ENCODE measurements at regions not wholly inside any gene's neighbourhood (a gene's known extent, or its start where the extent isn't known, plus 50 kb on each side); places are given as distances from the start of the nearest gene placed in this dataset.

DNA sequence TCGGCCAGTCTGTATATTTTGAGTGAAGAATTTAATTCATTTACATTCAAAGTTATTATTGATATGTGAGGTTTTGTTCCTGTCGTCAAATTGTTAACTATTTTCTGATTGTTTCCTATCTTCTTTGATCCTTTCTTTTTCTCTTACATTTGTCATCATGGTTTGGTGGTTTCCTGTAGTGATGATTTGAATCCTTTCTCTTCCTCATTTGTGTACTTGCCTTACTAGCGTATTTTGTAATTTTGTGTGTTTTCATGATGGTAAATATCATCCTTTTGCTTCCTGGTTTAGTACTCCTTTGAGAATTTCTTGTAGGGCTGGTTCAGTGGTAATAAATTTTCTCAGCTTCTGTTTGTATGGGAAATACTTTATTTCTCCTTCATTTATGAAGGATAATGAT is 151.7 kb upstream of the CEP162 start:
- H3K9me3 Mint-ChIP-seq = peaks cover 2 to 16% (median 4%) of the 10 kb centered on the region in 7 donors
- no peaks in the 10 kb centered on the region for H3K4me1 Mint-ChIP-seq
- H3K27me3 Mint-ChIP-seq (ENCODE audit: low read depth in 3 of 3) = peaks cover 0 to 2% (median 2%) of the 10 kb centered on the region in 3 donors
- no peak overlapping the region for H3K4me3 Mint-ChIP-seq
- H3K27me3 ChIP-seq (ENCODE audit: control insufficient read depth in 2 of 2, insufficient read depth in 2 of 2, low read length in 2 of 2) = no peaks in the 10 kb centered on the region
- H2AFZ ChIP-seq (ENCODE audit: insufficient read depth, low read depth, low read length, poor library complexity, severe bottlenecking) = no peak overlapping the region
- TF ChIP-seq, protein P1, sequence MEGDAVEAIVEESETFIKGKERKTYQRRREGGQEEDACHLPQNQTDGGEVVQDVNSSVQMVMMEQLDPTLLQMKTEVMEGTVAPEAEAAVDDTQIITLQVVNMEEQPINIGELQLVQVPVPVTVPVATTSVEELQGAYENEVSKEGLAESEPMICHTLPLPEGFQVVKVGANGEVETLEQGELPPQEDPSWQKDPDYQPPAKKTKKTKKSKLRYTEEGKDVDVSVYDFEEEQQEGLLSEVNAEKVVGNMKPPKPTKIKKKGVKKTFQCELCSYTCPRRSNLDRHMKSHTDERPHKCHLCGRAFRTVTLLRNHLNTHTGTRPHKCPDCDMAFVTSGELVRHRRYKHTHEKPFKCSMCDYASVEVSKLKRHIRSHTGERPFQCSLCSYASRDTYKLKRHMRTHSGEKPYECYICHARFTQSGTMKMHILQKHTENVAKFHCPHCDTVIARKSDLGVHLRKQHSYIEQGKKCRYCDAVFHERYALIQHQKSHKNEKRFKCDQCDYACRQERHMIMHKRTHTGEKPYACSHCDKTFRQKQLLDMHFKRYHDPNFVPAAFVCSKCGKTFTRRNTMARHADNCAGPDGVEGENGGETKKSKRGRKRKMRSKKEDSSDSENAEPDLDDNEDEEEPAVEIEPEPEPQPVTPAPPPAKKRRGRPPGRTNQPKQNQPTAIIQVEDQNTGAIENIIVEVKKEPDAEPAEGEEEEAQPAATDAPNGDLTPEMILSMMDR (IDR thresholded peaks at IDR 0.05) = no peak
- no peak for DNase-seq
- no peaks in the 10 kb centered on the region for H3K36me3 Mint-ChIP-seq
- WGBS (ENCODE audit: insufficient coverage) = no CpG with 5 or more reads among the region's 3 CpGs
- intact Hi-C loops (cut with micrococcal nuclease) = no loop called here
- peaks cover 9 to 11% of the 10 kb centered on the region in 2 donors for H3K9me3 ChIP-seq (replicated peaks in 1 of 2; ENCODE audit: control insufficient read depth in 1 of 2, insufficient read depth in 1 of 2, low read length in 2 of 2)
- H3K27ac ChIP-seq (ENCODE audit: low read depth in 1 of 2, low read length in 2 of 2) = no peak overlapping the region
- no peak overlapping the region for H3K4me2 ChIP-seq (replicated peaks; ENCODE audit: extremely low read depth, low read length, poor library complexity, severe bottlenecking)
- H3K4me1 ChIP-seq (ENCODE audit: control insufficient read depth in 1 of 2, insufficient read depth in 2 of 2, low read length in 2 of 2) = no peaks in the 10 kb centered on the region
- H3K4me3 ChIP-seq (replicated peaks in 1 of 3; ENCODE audit: low read depth in 2 of 3, low read length in 3 of 3) = no peak overlapping the region
- no peaks in the 10 kb centered on the region for H3K36me3 ChIP-seq (replicated peaks in 1 of 2; ENCODE audit: control insufficient read depth in 1 of 2, insufficient read depth in 2 of 2, low read length in 2 of 2)
- no peaks in the 10 kb centered on the region for H4K20me1 ChIP-seq (ENCODE audit: insufficient read depth, low read length)
- no peaks in the 10 kb centered on the region for H3K79me2 ChIP-seq (ENCODE audit: insufficient read depth, low read length)
- no peak overlapping the region for H3K9ac ChIP-seq (ENCODE audit: insufficient read depth, low read length, poor library complexity, severe bottlenecking)
- no peak overlapping the region for H3K27ac Mint-ChIP-seq

GRCh38 chr6:84372290-84372689 is 144.8 kb upstream of the CEP162 start:
- Histone ChIP-seq H3K4me2 (replicated peaks; ENCODE audit: extremely low read depth, low read length, poor library complexity, severe bottlenecking) (no peak overlapping the region), H3K9me3 (replicated peaks in 1 of 2; ENCODE audit: control insufficient read depth in 1 of 2, insufficient read depth in 1 of 2, low read length in 2 of 2) (peaks cover 0 to 3% of the 10 kb centered on the region in 2 donors), H3K36me3 (replicated peaks in 1 of 2; ENCODE audit: control insufficient read depth in 1 of 2, insufficient read depth in 2 of 2, low read length in 2 of 2) (no peaks in the 10 kb centered on the region), H2AFZ (ENCODE audit: insufficient read depth, low read depth, low read length, poor library complexity, severe bottlenecking) (no peak overlapping the region), H3K9ac (ENCODE audit: insufficient read depth, low read length, poor library complexity, severe bottlenecking) (no peak overlapping the region), H4K20me1 (ENCODE audit: insufficient read depth, low read length) (no peaks in the 10 kb centered on the region), H3K79me2 (ENCODE audit: insufficient read depth, low read length) (no peaks in the 10 kb centered on the region), H3K4me1 (ENCODE audit: control insufficient read depth in 1 of 2, insufficient read depth in 2 of 2, low read length in 2 of 2) (no peaks in the 10 kb centered on the region), H3K27ac (ENCODE audit: low read depth in 1 of 2, low read length in 2 of 2) (no peak overlapping the region), H3K4me3 (replicated peaks in 1 of 3; ENCODE audit: low read depth in 2 of 3, low read length in 3 of 3) (no peak overlapping the region), H3K27me3 (ENCODE audit: control insufficient read depth in 2 of 2, insufficient read depth in 2 of 2, low read length in 2 of 2) (no peaks in the 10 kb centered on the region)
- intact Hi-C loops (cut with micrococcal nuclease) = no loop called here
- Mint-ChIP-seq H3K4me1 (no peaks in the 10 kb centered on the region), H3K36me3 (no peaks in the 10 kb centered on the region), H3K27ac (no peak overlapping the region), H3K27me3 (ENCODE audit: low read depth in 3 of 3) (no peaks in the 10 kb centered on the region), H3K4me3 (no peak overlapping the region), H3K9me3 (peaks cover 0 to 8% (median 4%) of the 10 kb centered on the region in 7 donors)
- TF ChIP-seq, protein P1 (IDR thresholded peaks at IDR 0.05) = no peak
- no peak for DNase-seq
- WGBS (ENCODE audit: insufficient coverage) = 92% methylated on average over 2 of the region's 2 CpGs
